ENCODE measurements at regions not wholly inside any gene's neighbourhood (a gene's known extent, or its start where the extent isn't known, plus 50 kb on each side); places are given as distances from the start of the nearest gene placed in this dataset.
"Not testable (repeated sequence)": the region's sequence is repeated elsewhere in the genome, so short reads cannot be mapped to it uniquely, and the experiment has no call there.

DNA sequence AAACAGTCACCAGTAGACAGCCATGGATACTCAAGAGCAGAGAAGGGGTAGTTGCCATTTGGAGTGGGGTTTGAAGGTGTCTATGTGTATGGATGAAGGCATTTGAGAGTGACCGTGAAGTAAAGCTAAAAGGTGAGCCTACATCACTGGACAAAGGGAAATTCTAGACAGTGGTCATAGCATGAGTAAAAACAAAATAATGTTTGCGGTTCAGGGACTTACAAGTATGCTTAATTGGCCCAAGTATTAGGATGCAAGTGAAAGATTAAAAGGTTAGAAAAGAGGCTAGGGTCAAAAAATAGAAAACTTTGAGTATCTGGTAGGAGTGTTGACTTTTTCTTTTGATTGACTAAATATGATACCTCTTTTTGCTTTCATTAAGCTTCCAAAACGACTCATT lies 238.1 kb upstream of the SLC8A1 start:
- 50% methylated on average over 3 of the region's 3 CpGs for WGBS (ENCODE audit: insufficient coverage, low coverage, low lambda C conversion rate, missing lambda C conversion rate)
- intact Hi-C loops (cut with DNase I) = no loop called here
- TF ChIP-seq POLR2A (IDR thresholded peaks at IDR 0.05) = no peak
- TF ChIP-seq, protein P1, sequence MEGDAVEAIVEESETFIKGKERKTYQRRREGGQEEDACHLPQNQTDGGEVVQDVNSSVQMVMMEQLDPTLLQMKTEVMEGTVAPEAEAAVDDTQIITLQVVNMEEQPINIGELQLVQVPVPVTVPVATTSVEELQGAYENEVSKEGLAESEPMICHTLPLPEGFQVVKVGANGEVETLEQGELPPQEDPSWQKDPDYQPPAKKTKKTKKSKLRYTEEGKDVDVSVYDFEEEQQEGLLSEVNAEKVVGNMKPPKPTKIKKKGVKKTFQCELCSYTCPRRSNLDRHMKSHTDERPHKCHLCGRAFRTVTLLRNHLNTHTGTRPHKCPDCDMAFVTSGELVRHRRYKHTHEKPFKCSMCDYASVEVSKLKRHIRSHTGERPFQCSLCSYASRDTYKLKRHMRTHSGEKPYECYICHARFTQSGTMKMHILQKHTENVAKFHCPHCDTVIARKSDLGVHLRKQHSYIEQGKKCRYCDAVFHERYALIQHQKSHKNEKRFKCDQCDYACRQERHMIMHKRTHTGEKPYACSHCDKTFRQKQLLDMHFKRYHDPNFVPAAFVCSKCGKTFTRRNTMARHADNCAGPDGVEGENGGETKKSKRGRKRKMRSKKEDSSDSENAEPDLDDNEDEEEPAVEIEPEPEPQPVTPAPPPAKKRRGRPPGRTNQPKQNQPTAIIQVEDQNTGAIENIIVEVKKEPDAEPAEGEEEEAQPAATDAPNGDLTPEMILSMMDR (IDR thresholded peaks at IDR 0.05) = no peak

DNA sequence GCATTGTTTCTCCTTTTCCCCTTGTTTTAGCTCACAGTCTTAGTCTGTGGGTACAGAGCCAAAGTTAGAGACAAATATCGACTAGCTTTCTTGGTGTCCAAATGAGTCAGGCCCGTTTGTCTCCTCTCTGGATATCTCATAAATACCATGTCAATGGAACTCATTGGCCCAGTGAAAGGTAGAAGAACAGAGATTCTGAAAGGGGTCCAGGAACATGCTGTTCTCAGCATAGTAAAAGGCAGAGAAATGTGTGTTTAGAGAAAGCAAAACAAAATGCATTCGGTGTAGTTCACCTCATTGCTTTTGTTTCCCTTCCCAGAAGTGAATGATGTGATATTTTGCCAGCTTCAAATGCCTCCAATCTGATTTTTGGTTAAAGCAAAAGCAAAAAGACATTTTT lies 238.6 kb upstream of the SLC8A1 start:
- intact Hi-C loops (cut with DNase I) = no loop called here
- H3K36me3 ChIP-seq = no peaks in the 10 kb centered on the region
- H3K9me3 ChIP-seq = no peaks in the 10 kb centered on the region
- WGBS (ENCODE audit: insufficient coverage, low coverage, low lambda C conversion rate, missing lambda C conversion rate) = 38% methylated on average over 3 of the region's 3 CpGs
- DNase-seq = no peak
- H3K27ac ChIP-seq = no peak overlapping the region
- H3K4me1 ChIP-seq = no peaks in the 10 kb centered on the region
- no peak for ATAC-seq
- no peaks in the 10 kb centered on the region for H3K27me3 ChIP-seq
- H3K4me3 ChIP-seq = no peak overlapping the region
- TF ChIP-seq, protein P1 (IDR thresholded peaks at IDR 0.05) = no peak
- TF ChIP-seq POLR2A (IDR thresholded peaks at IDR 0.05) = no peak

More for the DNA sequence above, 238.1 kb upstream of the SLC8A1 start:
- no peaks in the 10 kb centered on the region for H3K36me3 ChIP-seq
- no peaks in the 10 kb centered on the region for H3K9me3 ChIP-seq
- ATAC-seq (no peak), DNase-seq (no peak)
- H3K27ac ChIP-seq = no peak overlapping the region
- no peak overlapping the region for H3K4me3 ChIP-seq
- no peaks in the 10 kb centered on the region for H3K4me1 ChIP-seq
- H3K27me3 ChIP-seq = no peaks in the 10 kb centered on the region

DNA sequence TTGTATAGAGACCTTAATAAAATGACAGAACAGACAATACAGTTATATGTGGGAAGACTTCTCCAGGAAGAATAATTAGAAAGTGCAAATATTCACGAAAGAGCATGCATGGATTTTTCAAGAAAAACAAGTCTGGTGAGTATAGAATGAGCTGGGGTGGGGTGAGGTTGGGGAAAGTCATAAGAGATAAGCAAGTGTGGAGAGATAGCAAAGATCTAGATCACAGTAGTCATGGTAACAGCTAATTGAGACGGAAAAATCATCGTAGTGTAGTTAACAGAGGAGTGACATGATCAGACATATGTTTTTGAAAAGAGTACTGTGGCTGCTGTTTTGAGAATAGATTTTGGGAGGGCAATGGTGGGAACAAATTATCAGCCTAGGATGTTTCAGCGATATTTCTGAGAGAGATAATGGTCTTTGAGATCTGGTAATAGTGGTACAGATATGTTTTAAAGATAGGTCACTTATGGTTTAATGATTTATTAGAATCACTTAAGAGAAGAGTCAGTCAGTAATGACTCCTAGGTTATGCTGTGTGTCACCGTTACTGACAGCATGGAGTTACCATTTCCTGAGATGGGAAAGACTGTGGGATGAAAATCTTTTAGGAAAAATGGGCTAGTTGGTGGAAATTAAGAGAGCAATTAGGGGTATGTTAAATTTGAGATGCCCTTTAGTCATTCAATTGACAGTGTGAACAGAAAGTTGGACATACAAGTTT lies 248.5 kb upstream of the SLC8A1 start:
- 36% methylated on average over 5 of the region's 5 CpGs for WGBS (ENCODE audit: insufficient coverage, low coverage, low lambda C conversion rate, missing lambda C conversion rate)
- Histone ChIP-seq H3K9me3 (no peaks in the 10 kb centered on the region), H3K4me1 (no peaks in the 10 kb centered on the region), H3K4me3 (no peak overlapping the region), H3K36me3 (no peaks in the 10 kb centered on the region), H3K27ac (no peak overlapping the region), H3K27me3 (no peaks in the 10 kb centered on the region)
- DNase-seq (no peak), ATAC-seq (no peak)
- TF ChIP-seq, protein P1 (IDR thresholded peaks at IDR 0.05) = no peak
- intact Hi-C loops (cut with DNase I) = no loop called here

DNA sequence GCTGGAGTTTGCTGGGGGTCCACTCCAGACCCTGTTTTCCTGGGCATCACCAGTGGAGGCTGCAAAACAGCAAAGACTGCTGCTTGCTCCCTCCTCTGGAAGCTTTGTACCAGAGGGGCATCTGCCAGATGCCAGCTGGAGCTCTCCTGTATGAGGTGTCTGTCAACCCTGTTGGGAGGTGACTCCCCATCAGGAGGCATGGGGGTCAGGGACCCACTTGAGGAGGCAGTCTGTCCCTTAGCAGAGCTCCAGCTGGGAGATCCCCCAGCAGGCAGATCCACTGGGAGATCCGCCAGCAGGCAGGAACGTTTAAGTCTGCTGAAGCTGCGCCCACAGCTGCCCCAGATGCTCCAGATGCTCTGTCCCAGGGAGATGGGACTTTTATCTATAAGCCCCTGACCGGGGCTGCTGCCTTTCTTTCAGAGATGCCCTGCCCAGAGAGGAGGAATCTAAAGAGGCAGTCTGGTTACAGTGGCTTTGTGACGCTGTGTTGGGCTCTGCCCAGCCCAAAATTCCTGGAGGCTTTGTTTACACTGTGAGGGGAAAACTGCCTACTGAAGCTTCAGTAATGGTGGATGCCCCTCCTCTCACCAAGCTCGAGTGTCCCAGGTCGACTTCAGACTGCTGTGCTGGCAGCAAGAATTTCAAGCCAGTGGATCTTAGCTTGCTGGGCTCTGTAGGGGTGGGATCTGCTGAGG lies 260.5 kb upstream of the SLC8A1 start:
- WGBS (ENCODE audit: insufficient coverage, low coverage, low lambda C conversion rate, missing lambda C conversion rate) = 80% methylated on average over 1 of the region's 7 CpGs
- H3K4me3 ChIP-seq; H3K4me1 ChIP-seq; H3K27me3 ChIP-seq; H3K9me3 ChIP-seq; ATAC-seq; H3K36me3 ChIP-seq; DNase-seq; H3K27ac ChIP-seq; intact Hi-C loops (cut with DNase I): not testable (repeated sequence)

DNA sequence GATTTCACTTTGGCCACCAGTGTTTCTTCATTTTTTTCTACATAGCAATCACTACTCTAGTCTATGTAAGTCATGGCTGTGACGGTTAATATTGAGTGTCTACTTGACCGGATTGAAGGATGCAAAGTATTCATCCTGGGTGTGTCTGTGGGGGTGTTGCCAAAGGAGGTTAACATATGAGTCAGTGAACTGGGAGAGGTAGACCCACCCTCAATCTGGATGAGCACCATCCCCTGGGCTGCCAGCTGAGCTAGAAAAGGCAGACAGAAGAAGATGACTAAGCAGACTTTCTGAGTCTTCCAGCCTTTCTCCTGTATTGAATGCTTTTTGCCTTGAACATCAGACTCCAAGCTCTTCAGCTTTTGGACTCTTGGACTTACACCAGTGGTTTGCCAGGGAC lies 265.0 kb upstream of the SLC8A1 start:
- no peak for DNase-seq
- H3K9me3 ChIP-seq = no peaks in the 10 kb centered on the region
- H3K27ac ChIP-seq = no peak overlapping the region
- no peak for TF ChIP-seq POLR2A (IDR thresholded peaks at IDR 0.05)
- TF ChIP-seq, protein P1 (IDR thresholded peaks at IDR 0.05) = no peak
- H3K4me3 ChIP-seq = no peak overlapping the region
- intact Hi-C loops (cut with DNase I) = no loop called here
- 81% methylated on average over 2 of the region's 2 CpGs for WGBS (ENCODE audit: insufficient coverage, low coverage, low lambda C conversion rate, missing lambda C conversion rate)
- H3K27me3 ChIP-seq = no peaks in the 10 kb centered on the region
- no peaks in the 10 kb centered on the region for H3K36me3 ChIP-seq
- no peaks in the 10 kb centered on the region for H3K4me1 ChIP-seq
- no peak for ATAC-seq
